A673 (cell line): ENCODE measurements at regions not wholly inside any gene's neighbourhood (a gene's known extent, or its start where the extent isn't known, plus 50 kb on each side); places are given as distances from the start of the nearest gene placed in this dataset.

Experiments used
- BruUV-seq: library from RNA; stranded (reverse); fragments of 400-500 nt; replicated peaks from 2 replicates; lab custom pipeline; 2021; lab: Mats Ljungman, UMichigan
- CTCF ChIA-PET: fragments of 300-600 bp; sonication (Branson Sonifier 250); formaldehyde crosslinking; loops from one replicate; lab custom pipeline; 2022; ENCODE audit warnings: antibody characterized with exemption; lab: Charles Lee
- POLR2A ChIA-PET: fragments of 300-600 bp; sonication (Branson Sonifier 250); formaldehyde crosslinking; loops from one replicate; lab custom pipeline; 2022; ENCODE audit warnings: antibody characterized with exemption; ENCODE audit not compliant: low non-redundant PET; lab: Charles Lee
- DNase-seq: peaks from one replicate; pipeline ENCODE4 v3.0.0-alpha.2; 2015; ENCODE audit warnings: low spot score
- H3K27ac ChIP-seq: fragments of 200-600 bp; sonication (generic); 2 replicates; pipeline ENCODE4 v1.5.1; 2016; ENCODE audit warnings: mixed run types, low read depth, mild to moderate bottlenecking, mixed read lengths, antibody characterized with exemption, low read length; ENCODE audit not compliant: poor library complexity, severe bottlenecking
- H3K27me3 ChIP-seq: fragments of 200-600 bp; sonication (generic); replicated peaks from 2 replicates; pipeline ENCODE4 v1.6.1; 2017; ENCODE audit warnings: mixed run types, low read depth, mild to moderate bottlenecking, mixed read lengths, antibody characterized with exemption, low read length; ENCODE audit not compliant: insufficient read depth, poor library complexity
- H3K36me3 ChIP-seq: fragments of 200-600 bp; sonication (generic); 2 replicates; pipeline ENCODE4 v1.6.1; 2016; ENCODE audit warnings: mixed run types, mild to moderate bottlenecking, mixed read lengths, antibody characterized with exemption, low read length; ENCODE audit not compliant: insufficient read depth, poor library complexity, severe bottlenecking
- H3K4me1 ChIP-seq: fragments of 200-600 bp; sonication (generic); 2 replicates; pipeline ENCODE4 v1.6.1; 2017; ENCODE audit warnings: mixed run types, mild to moderate bottlenecking, mixed read lengths, antibody characterized with exemption, low read length; ENCODE audit not compliant: insufficient read depth, poor library complexity, severe bottlenecking
- H3K4me3 ChIP-seq: fragments of 200-600 bp; sonication (generic); 2 replicates; pipeline ENCODE4 v1.5.1; 2016; ENCODE audit warnings: low read depth, mixed run types, mild to moderate bottlenecking, mixed read lengths, low read length; ENCODE audit not compliant: poor library complexity, severe bottlenecking
- H3K9me3 ChIP-seq: fragments of 200-600 bp; sonication (generic); 2 replicates; pipeline ENCODE4 v1.6.1; 2016; ENCODE audit warnings: mixed run types, low read depth, mild to moderate bottlenecking, mixed read lengths, antibody characterized with exemption, low read length; ENCODE audit not compliant: poor library complexity, severe bottlenecking
- CTCF ChIP-seq: fragments of 300-800, 200-600 bp; sonication (generic); conservative IDR thresholded peaks from 2 replicates; pipeline ENCODE4 v1.5.1; 2017; ENCODE audit warnings: low read depth, mild to moderate bottlenecking, antibody characterized with exemption, low read length, moderate library complexity, mixed read lengths
- EZH2 ChIP-seq: fragments of 200-600 bp; sonication (generic); IDR thresholded peaks from 2 replicates; pipeline ENCODE4 v1.6.1; 2017; ENCODE audit warnings: borderline replicate concordance, low read depth, mild to moderate bottlenecking, mixed read lengths, antibody characterized with exemption, low read length; ENCODE audit not compliant: poor library complexity, severe bottlenecking
- intact Hi-C: fragments of 100-400 bp; cut with micrococcal nuclease; formaldehyde crosslinking; loops from one replicate; pipeline ENCODE4 v1.10.0; 2022; ENCODE audit not compliant: unreplicated experiment

GRCh38 chr18:56235481-56236013 lies 402.8 kb downstream of the TXNL1 start:
- no peak for DNase-seq
- no TSS peak for BruUV-seq
- Histone ChIP-seq H3K4me1 (no peaks in the 10 kb centered on the region), H3K4me3 (no peak overlapping the region), H3K36me3 (no peaks in the 10 kb centered on the region), H3K27ac (no peak overlapping the region), H3K27me3 (no peaks in the 10 kb centered on the region), H3K9me3 (no peaks in the 10 kb centered on the region)
- no peak for TF ChIP-seq EZH2
- no peak for TF ChIP-seq CTCF
- ChIA-PET POLR2A (no interaction called here), CTCF (no interaction called here)
- intact Hi-C loops, result no loop called here

GRCh38 chr18:56235071-56235470 lies 403.3 kb downstream of the TXNL1 start:
- Histone ChIP-seq H3K27ac (no peak overlapping the region), H3K4me3 (no peak overlapping the region), H3K36me3 (no peaks in the 10 kb centered on the region), H3K9me3 (no peaks in the 10 kb centered on the region), H3K27me3 (no peaks in the 10 kb centered on the region), H3K4me1 (no peaks in the 10 kb centered on the region)
- BruUV-seq, result no TSS peak
- DNase-seq, result no peak
- CTCF ChIA-PET, result no interaction called here
- intact Hi-C loops, result no loop called here
- no peak for TF ChIP-seq CTCF
- TF ChIP-seq EZH2, result no peak
- POLR2A ChIA-PET, result no interaction called here

GRCh38 chr18:56233595-56233994 lies 404.8 kb downstream of the TXNL1 start:
- POLR2A ChIA-PET, result no interaction called here
- CTCF ChIA-PET, result no interaction called here
- Histone ChIP-seq H3K27ac (no peak overlapping the region), H3K4me3 (no peak overlapping the region), H3K9me3 (no peaks in the 10 kb centered on the region), H3K27me3 (no peaks in the 10 kb centered on the region), H3K36me3 (no peaks in the 10 kb centered on the region), H3K4me1 (no peaks in the 10 kb centered on the region)
- DNase-seq, result no peak
- BruUV-seq, result no TSS peak
- intact Hi-C loops, result no loop called here
- TF ChIP-seq CTCF (no peak), EZH2 (no peak)
